Keratinocyte (primary cell): ENCODE measurements at regions not wholly inside any gene's neighbourhood (a gene's known extent, or its start where the extent isn't known, plus 50 kb on each side); places are given as distances from the start of the nearest gene placed in this dataset.

ENCODE experiments used
- DNase-seq: peaks from one replicate; pipeline ENCODE4 v3.0.0-alpha.2; 2011; ENCODE audit warnings: low read depth, missing footprints, low spot score
- FAIRE-seq: peaks from 2 replicates; lab custom pipeline; 2011; peaks lifted over from hg19 to GRCh38; lab: Jason Lieb, UNC
- H2AFZ ChIP-seq: 2 replicates; pipeline ENCODE4 v1.6.0; 2012; ENCODE audit warnings: low read length, control low read depth, inconsistent platforms; ENCODE audit not compliant: control insufficient read depth
- H3K27ac ChIP-seq: 2 replicates; pipeline ENCODE4 v1.5.1; 2011; ENCODE audit warnings: low read length; ENCODE audit not compliant: control insufficient read depth, insufficient read depth
- H3K27me3 ChIP-seq: 3 replicates; pipeline ENCODE4 v1.6.0; 2011; ENCODE audit warnings: low read length; ENCODE audit not compliant: control insufficient read depth, insufficient read depth; ENCODE audit errors: extremely low read depth
- H3K36me3 ChIP-seq, 2 experiments: 2 replicates in 1 of 2; 3 replicates in 1 of 2; pipeline ENCODE4 v1.5.1; 2011; ENCODE audit warnings: low read length in 2 of 2, mild to moderate bottlenecking in 1 of 2; ENCODE audit not compliant: control insufficient read depth in 2 of 2, insufficient read depth in 2 of 2; ENCODE audit errors: extremely low read depth in 1 of 2
- H3K4me1 ChIP-seq: 3 replicates; pipeline ENCODE4 v1.5.1; 2011; ENCODE audit warnings: low read length; ENCODE audit not compliant: control insufficient read depth, insufficient read depth; ENCODE audit errors: extremely low read depth
- H3K4me2 ChIP-seq: 3 replicates; pipeline ENCODE4 v1.6.0; 2011; ENCODE audit warnings: low read depth, low read length; ENCODE audit not compliant: control insufficient read depth, insufficient read depth; ENCODE audit errors: extremely low read depth
- H3K4me3 ChIP-seq, 3 experiments: fragments of 200-600 bp in 1 of 3; sonication (generic) in 1 of 3; 2 replicates in 2 of 3; 3 replicates in 1 of 3; pipeline ENCODE4 v1.5.1; 2011 to 2016; ENCODE audit warnings: low read length in 3 of 3, mild to moderate bottlenecking in 3 of 3, control low read depth in 2 of 3, inconsistent platforms in 1 of 3, low read depth in 1 of 3, mixed read lengths in 1 of 3, mixed run types in 1 of 3, moderate library complexity in 1 of 3; ENCODE audit not compliant: control insufficient read depth in 2 of 3, insufficient read depth in 2 of 3; ENCODE audit errors: extremely low read depth in 1 of 3
- H3K79me2 ChIP-seq: 2 replicates; pipeline ENCODE4 v1.6.0; 2012; ENCODE audit warnings: low read length; ENCODE audit not compliant: control insufficient read depth, insufficient read depth
- H3K9ac ChIP-seq: 3 replicates; pipeline ENCODE4 v1.6.0; 2011; ENCODE audit warnings: low read length; ENCODE audit not compliant: control insufficient read depth, insufficient read depth; ENCODE audit errors: extremely low read depth
- H3K9me1 ChIP-seq: 3 replicates; pipeline ENCODE4 v1.6.0; 2011; ENCODE audit warnings: low read length; ENCODE audit not compliant: control insufficient read depth, insufficient read depth; ENCODE audit errors: extremely low read depth
- H3K9me3 ChIP-seq: 2 replicates; pipeline ENCODE4 v1.5.1; 2012; ENCODE audit warnings: low read depth, low read length; ENCODE audit not compliant: control insufficient read depth
- H4K20me1 ChIP-seq: 3 replicates; pipeline ENCODE4 v1.6.0; 2011; ENCODE audit warnings: low read length; ENCODE audit not compliant: control insufficient read depth, insufficient read depth; ENCODE audit errors: extremely low read depth
- CTCF ChIP-seq, 3 experiments: IDR thresholded peaks in 1 of 3; conservative IDR thresholded peaks in 1 of 3; optimal IDR thresholded peaks in 1 of 3; 2 replicates in 2 of 3; 3 replicates in 1 of 3; pipeline versions ENCODE3 to v1.5.1; 2011; ENCODE audit warnings: low read length in 3 of 3, mild to moderate bottlenecking in 3 of 3, moderate library complexity in 2 of 3, control low read depth in 1 of 3, inconsistent platforms in 1 of 3; ENCODE audit not compliant: insufficient read depth in 2 of 3; ENCODE audit errors: extremely low read depth in 1 of 3
- EZH2 ChIP-seq: IDR thresholded peaks from one replicate; pipeline ENCODE4 v1.6.1; 2012; ENCODE audit warnings: inconsistent platforms, mild to moderate bottlenecking, low read length, moderate library complexity
- dilution Hi-C: fragments of 300-500 bp; cut with MboI; formaldehyde crosslinking; loops from one replicate; pipeline ENCODE4 v1.7.0; 2020; ENCODE audit warnings: low sequenced_read_pairs; ENCODE audit not compliant: extremely low pct_ligation_motif_present

GRCh38 chr19:31095100-31095804 is 254.0 kb downstream of the TSHZ3 start:
- FAIRE-seq (no peak), DNase-seq (no peak)
- Histone ChIP-seq H3K4me1 (no peaks in the 10 kb centered on the region), H3K4me3 (no peak overlapping the region), H3K4me2 (no peak overlapping the region), H3K27ac (no peak overlapping the region), H2AFZ (no peak overlapping the region), H3K9ac (no peak overlapping the region), H3K9me3 (no peaks in the 10 kb centered on the region), H4K20me1 (no peaks in the 10 kb centered on the region), H3K79me2 (no peaks in the 10 kb centered on the region), H3K9me1 (no peaks in the 10 kb centered on the region), H3K27me3 (no peaks in the 10 kb centered on the region), H3K36me3 (no peaks in the 10 kb centered on the region)
- no peak for TF ChIP-seq CTCF (optimal IDR thresholded peaks at IDR 0.05 in 1 of 3, IDR thresholded peaks at IDR 0.05 in 1 of 3, conservative IDR thresholded peaks at IDR 0.05 in 1 of 3; ENCODE audit: extremely low read depth in 1 of 3, insufficient read depth in 2 of 3, low read length in 3 of 3)
- TF ChIP-seq EZH2 = no peak
- dilution Hi-C loops = no loop called here

- Histone ChIP-seq H4K20me1 (no peaks in the 10 kb centered on the region), H3K27me3 (no peaks in the 10 kb centered on the region), H3K9me1 (no peaks in the 10 kb centered on the region), H2AFZ (no peak overlapping the region), H3K79me2 (no peaks in the 10 kb centered on the region), H3K4me1 (no peaks in the 10 kb centered on the region), H3K4me2 (no peak overlapping the region), H3K9ac (no peak overlapping the region), H3K4me3 (no peak overlapping the region), H3K9me3 (no peaks in the 10 kb centered on the region), H3K36me3 (no peaks in the 10 kb centered on the region), H3K27ac (no peak overlapping the region)
- TF ChIP-seq CTCF (optimal IDR thresholded peaks at IDR 0.05 in 1 of 3, IDR thresholded peaks at IDR 0.05 in 1 of 3, conservative IDR thresholded peaks at IDR 0.05 in 1 of 3; ENCODE audit: extremely low read depth in 1 of 3, insufficient read depth in 2 of 3, low read length in 3 of 3) = no peak
- DNase-seq (no peak), FAIRE-seq (no peak)
- dilution Hi-C loops = loop anchor here (5.0 kb wide), 1 partner anchor 35 kb away; no protein-coding TSS in a partner anchor
Measured at GRCh38 chr19:31092274-31092673, 257.0 kb downstream of the TSHZ3 start.
